Thoracic aorta (tissue), 2 donors: ENCODE measurements at regions not wholly inside any gene's neighbourhood (a gene's known extent, or its start where the extent isn't known, plus 50 kb on each side); places are given as distances from the start of the nearest gene placed in this dataset.
A peak's percentile ranks its signal among the peaks of the same experiment; 100 is the strongest.
"Not testable (repeated sequence)": the region's sequence is repeated elsewhere in the genome, so short reads cannot be mapped to it uniquely, and the experiment has no call there.

ENCODE experiments used
- ATAC-seq: fragments of 150-250 bp; one replicate; pipeline ENCODE4 v1.8.0; 2017; ENCODE audit warnings: low read depth; ENCODE audit not compliant: insufficient number of reproducible peaks, low FRiP score
- DNase-seq: peaks from one replicate; pipeline ENCODE4 v3.0.0-alpha.2; 2020; ENCODE audit warnings: low spot score
- H3K27ac ChIP-seq, 2 donors: fragments of 200-600 bp; sonication (generic); 1 replicate in 1 of 2; 2 replicates in 1 of 2; pipeline ENCODE4 v1.5.1; 2016; ENCODE audit warnings: mild to moderate bottlenecking in 2 of 2, moderate library complexity in 2 of 2
- H3K27me3 ChIP-seq: fragments of 200-600 bp; sonication (generic); replicated peaks from 2 replicates; pipeline ENCODE4 v1.6.0; 2016; ENCODE audit warnings: mild to moderate bottlenecking; ENCODE audit not compliant: insufficient read depth
- H3K36me3 ChIP-seq: fragments of 200-600 bp; sonication (generic); one replicate; pipeline ENCODE4 v1.5.1; 2016
- H3K4me1 ChIP-seq, 2 donors: fragments of 200-600 bp; sonication (generic); 1 replicate in 1 of 2; 2 replicates in 1 of 2; pipeline versions ENCODE4 v1.5.1 to v1.6.0; 2016; ENCODE audit warnings: low read depth in 2 of 2, mild to moderate bottlenecking in 1 of 2; ENCODE audit not compliant: control insufficient read depth in 1 of 2
- H3K4me3 ChIP-seq: fragments of 200-600 bp; sonication (generic); 2 replicates; pipeline ENCODE4 v1.5.1; 2016; ENCODE audit warnings: mild to moderate bottlenecking
- H3K9me3 ChIP-seq: fragments of 200-600 bp; sonication (generic); 2 replicates; pipeline ENCODE4 v1.5.1; 2016
- CTCF ChIP-seq: fragments of 200-600 bp; sonication (generic); IDR thresholded peaks from one replicate; pipeline ENCODE4 v1.5.1; 2019; ENCODE audit warnings: antibody characterized with exemption

- ATAC-seq = peak; percentile 58
- Histone ChIP-seq H3K9me3 (no peaks in the 10 kb centered on the region), H3K27ac (peak overlapping the region; percentile 12 to 75), H3K27me3 (no peaks in the 10 kb centered on the region), H3K4me1 (peaks cover 0 to 15% of the 10 kb centered on the region in 2 donors), H3K36me3 (no peaks in the 10 kb centered on the region), H3K4me3 (no peak overlapping the region)
- DNase-seq = no peak
- TF ChIP-seq CTCF = no peak
Observed at GRCh38 chr3:153051427-153052095, 110.5 kb upstream of the RAP2B start.

GRCh38 chr3:153052096-153052460, 109.9 kb upstream of the RAP2B start:
- no peak overlapping the region for H3K4me3 ChIP-seq
- DNase-seq (no peak), ATAC-seq (peak; percentile 66)
- H3K36me3 ChIP-seq = no peaks in the 10 kb centered on the region
- peaks cover 0 to 15% of the 10 kb centered on the region in 2 donors for H3K4me1 ChIP-seq
- no peaks in the 10 kb centered on the region for H3K9me3 ChIP-seq
- TF ChIP-seq CTCF = no peak
- no peaks in the 10 kb centered on the region for H3K27me3 ChIP-seq
- peak overlapping the region; percentile 12 to 75 for H3K27ac ChIP-seq

DNA sequence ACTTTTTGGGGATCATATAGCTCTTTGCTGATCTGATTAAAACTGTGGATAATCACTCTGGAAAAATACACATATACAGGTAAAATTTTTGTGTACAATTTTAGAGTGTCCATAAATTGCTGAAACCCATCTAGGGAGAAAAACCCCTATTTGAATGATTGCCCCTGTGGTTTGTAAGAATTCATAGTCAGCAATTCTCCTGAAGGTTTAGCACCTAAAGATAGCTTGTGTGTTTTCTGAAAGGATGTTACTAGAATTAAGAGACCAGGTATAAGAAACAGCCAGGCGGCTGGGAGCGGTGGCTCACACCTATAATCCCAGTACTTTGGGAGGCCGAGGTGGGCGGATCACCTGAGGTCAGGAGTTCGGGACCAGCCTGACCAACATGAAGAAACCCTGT, 106.8 kb upstream of the RAP2B start:
- no peak for DNase-seq
- ATAC-seq = no peak
- no peaks in the 10 kb centered on the region for H3K27me3 ChIP-seq
- no peaks in the 10 kb centered on the region for H3K36me3 ChIP-seq
- H3K4me3 ChIP-seq = no peak overlapping the region
- peaks cover 0 to 15% of the 10 kb centered on the region in 2 donors for H3K4me1 ChIP-seq
- TF ChIP-seq CTCF = no peak
- no peaks in the 10 kb centered on the region for H3K9me3 ChIP-seq
- H3K27ac ChIP-seq = no peak overlapping the region

DNA sequence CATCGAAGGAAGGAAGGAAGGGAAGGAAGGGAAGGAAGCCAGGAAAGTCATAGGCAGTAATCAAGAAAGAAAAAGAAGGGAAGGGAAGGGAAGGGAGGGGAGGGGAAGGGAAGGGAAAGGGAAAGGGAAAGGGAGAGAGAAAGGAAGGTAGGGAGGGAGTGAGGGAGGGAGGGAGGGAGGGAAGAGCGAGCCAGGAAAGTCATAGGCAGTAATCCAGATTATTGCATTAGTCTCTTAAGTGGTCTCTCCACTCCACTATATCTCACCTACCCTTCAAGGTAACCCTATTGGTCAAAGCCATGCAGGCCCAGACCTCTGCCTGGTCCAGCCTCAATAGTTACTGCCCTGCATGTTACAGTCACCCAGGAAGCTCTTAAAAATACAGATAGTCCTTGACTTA, 106.2 kb upstream of the RAP2B start:
- H3K9me3 ChIP-seq = no peaks in the 10 kb centered on the region
- H3K27ac ChIP-seq = no peak overlapping the region
- H3K36me3 ChIP-seq = no peaks in the 10 kb centered on the region
- no peaks in the 10 kb centered on the region for H3K27me3 ChIP-seq
- no peak overlapping the region for H3K4me3 ChIP-seq
- peaks cover 0 to 15% of the 10 kb centered on the region in 2 donors for H3K4me1 ChIP-seq
- ATAC-seq (no peak), DNase-seq (no peak)
- TF ChIP-seq CTCF = no peak

DNA sequence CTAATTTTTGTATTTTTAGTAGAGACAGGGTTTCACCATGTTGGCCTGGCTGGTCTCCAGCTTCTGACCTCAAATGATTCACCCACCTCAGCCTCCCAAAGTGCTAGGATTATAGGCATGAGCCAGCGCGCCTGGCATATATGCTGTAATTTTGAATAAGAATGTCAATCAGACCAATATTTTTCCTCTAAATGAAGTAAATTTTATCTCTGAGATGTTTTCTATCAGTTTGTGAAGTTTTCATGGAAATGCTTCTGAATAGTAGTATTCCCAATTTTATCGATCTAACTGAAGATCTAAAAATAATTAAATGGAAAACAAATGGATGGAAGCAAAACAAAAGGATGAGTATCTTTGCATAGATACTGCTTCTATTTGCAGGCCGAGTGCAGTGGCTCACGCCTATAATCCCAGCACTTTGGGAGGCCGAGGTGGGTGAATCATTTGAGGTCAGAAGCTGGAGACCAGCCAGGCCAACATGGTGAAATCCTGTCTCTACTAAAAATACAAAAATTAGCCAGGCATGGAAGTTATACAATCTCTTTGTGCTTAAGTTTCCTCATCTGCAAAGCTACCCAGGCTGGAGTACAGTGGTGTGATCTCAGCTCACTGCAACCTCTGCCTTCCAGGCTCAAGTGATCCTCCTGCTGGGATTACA, 103.9 kb upstream of the RAP2B start:
- not testable (repeated sequence) for H3K4me1 ChIP-seq, H3K4me3 ChIP-seq, H3K9me3 ChIP-seq, H3K36me3 ChIP-seq, ATAC-seq, H3K27ac ChIP-seq, DNase-seq, H3K27me3 ChIP-seq

GRCh38 chr3:153060346-153060745, 101.7 kb upstream of the RAP2B start:
- H3K27ac ChIP-seq = no peak overlapping the region
- no peak for TF ChIP-seq CTCF
- no peaks in the 10 kb centered on the region for H3K4me1 ChIP-seq
- H3K27me3 ChIP-seq = no peaks in the 10 kb centered on the region
- no peaks in the 10 kb centered on the region for H3K36me3 ChIP-seq
- no peaks in the 10 kb centered on the region for H3K9me3 ChIP-seq
- DNase-seq (no peak), ATAC-seq (no peak)
- no peak overlapping the region for H3K4me3 ChIP-seq
